K562 (cell line): ENCODE measurements at regions not wholly inside any gene's neighbourhood (a gene's known extent, or its start where the extent isn't known, plus 50 kb on each side); places are given as distances from the start of the nearest gene placed in this dataset.

Experiments
- ATAC-seq: fragments of 200-7000 bp; cut with Tn5 transposase; 3 replicates; pipeline ENCODE4 v1.9.1; 2020; ENCODE audit warnings: moderate library complexity
- BruUV-seq: library from RNA; stranded (reverse); fragments of 400-500 nt; replicated peaks from 2 replicates; lab custom pipeline; 2021; lab: Mats Ljungman, UMichigan
- CTCF ChIA-PET: fragments of 300-600 bp; formaldehyde crosslinking; extraction: SDS; loops from one replicate; lab custom pipeline; 2021; ENCODE audit warnings: low intra/inter-chr PET ratio; lab: Yijun Ruan, JAX
- POLR2A ChIA-PET: fragments of 300-600, 350-650 bp; sonication (Branson Sonifier 250); formaldehyde crosslinking; extraction: SDS; loops from one replicate; lab custom pipeline; 2021; ENCODE audit warnings: antibody characterized with exemption, inconsistent platforms; lab: Yijun Ruan, JAX
- DNase-seq, 4 experiments: peaks; one replicate each; pipeline versions ENCODE4 v3.0.0 to v3.0.0-alpha.2; 2011 to 2018; ENCODE audit warnings: low spot score in 3 of 4, mixed read lengths in 3 of 4; ENCODE audit errors: extremely low read depth in 1 of 4
- FAIRE-seq: peaks from 2 replicates; lab custom pipeline; 2011; peaks lifted over from hg19 to GRCh38; lab: Jason Lieb, UNC
- H2AFZ ChIP-seq: 2 replicates; pipeline ENCODE4 v1.6.0; 2011; ENCODE audit warnings: low read depth, low read length, control low read depth, inconsistent platforms
- H3K27ac ChIP-seq: fragments of 200-600 bp; 3 replicates; pipeline ENCODE4 v1.8.0; 2011; ENCODE audit warnings: low read depth, mild to moderate bottlenecking, control low read depth, inconsistent platforms, low read length, moderate library complexity, mixed read lengths; ENCODE audit errors: extremely low read depth
- H3K27me3 ChIP-seq, 2 experiments: fragments of 300-600 bp in 1 of 2; 2 replicates in 1 of 2; 3 replicates in 1 of 2; pipeline versions ENCODE4 v1.6.0 to v1.8.0; 2011; ENCODE audit warnings: inconsistent platforms in 2 of 2, low read length in 2 of 2, mild to moderate bottlenecking in 1 of 2, mixed read lengths in 1 of 2, moderate library complexity in 1 of 2; ENCODE audit not compliant: control insufficient read depth in 2 of 2, insufficient read depth in 2 of 2
- H3K36me3 ChIP-seq: fragments of 300-600 bp; 3 replicates; pipeline ENCODE4 v1.8.0; 2011; ENCODE audit warnings: mild to moderate bottlenecking, low read length, inconsistent platforms; ENCODE audit not compliant: control insufficient read depth, insufficient read depth
- H3K4me1 ChIP-seq, 2 experiments: fragments of 200-600 bp in 1 of 2; replicated peaks in 1 of 2; 2 replicates in 1 of 2; 3 replicates in 1 of 2; pipeline versions ENCODE4 v1.5.1 to v1.8.0; 2011; ENCODE audit warnings: inconsistent platforms in 2 of 2, low read length in 2 of 2, mild to moderate bottlenecking in 1 of 2, mixed read lengths in 1 of 2, moderate library complexity in 1 of 2; ENCODE audit not compliant: control insufficient read depth in 2 of 2, insufficient read depth in 2 of 2
- H3K4me2 ChIP-seq: 2 replicates; pipeline ENCODE4 v1.6.1; 2011; ENCODE audit warnings: low read length, control low read depth, inconsistent platforms, mixed read lengths; ENCODE audit not compliant: insufficient read depth
- H3K4me3 ChIP-seq: fragments of 200-600 bp; sonication (generic), shearing (Covaris generic); 2 replicates; pipeline ENCODE4 v1.5.1; 2016; ENCODE audit warnings: control low read depth, inconsistent platforms
- H3K79me2 ChIP-seq: fragments of 200-600 bp; 3 replicates; pipeline ENCODE4 v1.8.0; 2011; ENCODE audit warnings: low read length, inconsistent platforms; ENCODE audit not compliant: control insufficient read depth, insufficient read depth
- H3K9ac ChIP-seq, 2 experiments: 2 replicates each; pipeline versions ENCODE4 v1.6.0 to v1.6.1; 2011; ENCODE audit warnings: low read depth in 2 of 2, low read length in 2 of 2, control low read depth in 1 of 2, inconsistent platforms in 1 of 2, mild to moderate bottlenecking in 1 of 2, mixed read lengths in 1 of 2; ENCODE audit not compliant: insufficient read depth in 1 of 2
- H3K9me1 ChIP-seq: one replicate; pipeline ENCODE4 v1.6.0; 2011; ENCODE audit warnings: inconsistent platforms, mild to moderate bottlenecking, low read length, moderate library complexity; ENCODE audit not compliant: control insufficient read depth, insufficient read depth
- H3K9me3 ChIP-seq: replicated peaks from 2 replicates; pipeline ENCODE4 v1.5.1; 2011; ENCODE audit warnings: low read depth, low read length, inconsistent platforms; ENCODE audit not compliant: control insufficient read depth, insufficient read depth
- H4K20me1 ChIP-seq: replicated peaks from 2 replicates; pipeline ENCODE4 v1.6.1; 2011; ENCODE audit warnings: low read length, inconsistent platforms, mixed read lengths; ENCODE audit not compliant: control insufficient read depth, insufficient read depth
- GTF2A2 ChIP-seq: IDR thresholded peaks from 2 replicates; pipeline ENCODE4 v1.6.1; 2016; ENCODE audit warnings: mild to moderate bottlenecking, missing genetic modification characterization, missing compliant biosample characterization
- HCFC1 ChIP-seq: IDR thresholded peaks from 2 replicates; pipeline ENCODE4 v1.6.1; 2012; ENCODE audit warnings: low read depth, low read length, improper control_type of control experiment
- HEY1 ChIP-seq: fragments of 250-450 bp; sonication (Bioruptor Pico); IDR thresholded peaks from 2 replicates; pipeline ENCODE4 v1.5.0; 2020; ENCODE audit warnings: mild to moderate bottlenecking, moderate library complexity, borderline replicate concordance
- HMBOX1 ChIP-seq: sonication (generic); IDR thresholded peaks from 2 replicates; pipeline ENCODE4 v1.6.1; 2016
- MEF2D ChIP-seq: conservative IDR thresholded peaks from 2 replicates; pipeline ENCODE4 v1.6.1; 2016; ENCODE audit warnings: low read depth, missing genetic modification characterization, missing compliant biosample characterization
- NFYB ChIP-seq: IDR thresholded peaks from 2 replicates; pipeline ENCODE4 v1.6.1; 2011; ENCODE audit warnings: mild to moderate bottlenecking, moderate library complexity; ENCODE audit not compliant: insufficient read length; ENCODE audit errors: extremely low read depth
- PBX2 ChIP-seq, 2 experiments: IDR thresholded peaks in 1 of 2; conservative IDR thresholded peaks in 1 of 2; 2 replicates each; pipeline ENCODE4 v1.6.1; 2016; ENCODE audit warnings: low read depth in 2 of 2, mild to moderate bottlenecking in 1 of 2, missing compliant biosample characterization in 1 of 2, missing genetic modification characterization in 1 of 2, moderate library complexity in 1 of 2
- ZBTB2 ChIP-seq: fragments of 450-650 bp; IDR thresholded peaks from 2 replicates; pipeline ENCODE4 v1.6.1; 2016; ENCODE audit warnings: antibody characterized with exemption
- ZKSCAN3 ChIP-seq: fragments of 250-450 bp; sonication (Bioruptor Pico); IDR thresholded peaks from 2 replicates; pipeline ENCODE4 v1.4.0; 2020
- ZNF140 ChIP-seq: fragments of 250-450 bp; sonication (Bioruptor Pico); IDR thresholded peaks from 2 replicates; pipeline ENCODE4 v1.8.0; 2021; ENCODE audit warnings: moderate library complexity, mild to moderate bottlenecking, inconsistent platforms
- ZNF586 ChIP-seq: fragments of 450-650 bp; formaldehyde crosslinking; conservative IDR thresholded peaks from 2 replicates; pipeline ENCODE4 v1.4.0; 2020; ENCODE audit warnings: mild to moderate bottlenecking, moderate library complexity
- WGBS: fragments of 100-300 bp; shearing (Covaris generic); methylation state at CpG from one replicate; pipeline ENCODE4 v1.1.6; 2016; ENCODE audit warnings: low coverage, mixed read lengths; ENCODE audit not compliant: insufficient coverage; ENCODE audit errors: missing lambda C conversion rate; 5-methylcytosine and 5-hydroxymethylcytosine counted together
- in situ Hi-C: fragments of 300-500 bp; cut with MboI; formaldehyde crosslinking; loops from 4 replicates; pipeline ENCODE4 v1.15.0; 2018; ENCODE audit warnings: inconsistent platforms, mixed read lengths
- intact Hi-C: fragments of 100-400 bp; cut with micrococcal nuclease; formaldehyde crosslinking; loops from 2 replicates; pipeline ENCODE4 v1.14.2; 2022
- TF ChIP-seq, protein P1 (sequence below): IDR thresholded peaks from 2 replicates; pipeline ENCODE4 v1.6.1; 2011; ENCODE audit warnings: borderline replicate concordance, low read depth, mild to moderate bottlenecking, moderate library complexity, low read length; ENCODE audit not compliant: insufficient read depth, poor library complexity, severe bottlenecking

- no TSS peak for BruUV-seq
- Histone ChIP-seq H3K4me1 (no peaks in the 10 kb centered on the region), H3K4me3 (no peak overlapping the region), H3K27ac (no peak overlapping the region), H2AFZ (no peak overlapping the region), H3K27me3 (no peaks in the 10 kb centered on the region), H3K9me1 (no peaks in the 10 kb centered on the region), H4K20me1 (no peaks in the 10 kb centered on the region), H3K79me2 (no peaks in the 10 kb centered on the region), H3K4me2 (no peak overlapping the region), H3K36me3 (no peaks in the 10 kb centered on the region), H3K9me3 (no peaks in the 10 kb centered on the region; the same call in 1 of the 2 replicates), H3K9ac (no peak overlapping the region)
- DNase-seq, result no peak
- ChIA-PET POLR2A (no interaction called here), CTCF (no interaction called here)
- in situ Hi-C loops (no loop called here), intact Hi-C loops (no loop called here)
- no peak for ATAC-seq
- no peak for FAIRE-seq
- WGBS, result 0% methylated on average over 1 of the region's 1 CpG
- TF ChIP-seq PBX2 (CRISPR knock-in tag; IDR thresholded peaks at IDR 0.05; ENCODE audit: low read depth), result no peak
- TF ChIP-seq PBX2 (tag; conservative IDR thresholded peaks at IDR 0.05; ENCODE audit: low read depth), result no peak
- no peak for TF ChIP-seq HCFC1
- no peak for TF ChIP-seq ZNF586
- TF ChIP-seq ZBTB2, result no peak
- no peak for TF ChIP-seq HMBOX1
- TF ChIP-seq NFYB, result no peak
- TF ChIP-seq MEF2D (tag), result no peak
- TF ChIP-seq, protein P1, sequence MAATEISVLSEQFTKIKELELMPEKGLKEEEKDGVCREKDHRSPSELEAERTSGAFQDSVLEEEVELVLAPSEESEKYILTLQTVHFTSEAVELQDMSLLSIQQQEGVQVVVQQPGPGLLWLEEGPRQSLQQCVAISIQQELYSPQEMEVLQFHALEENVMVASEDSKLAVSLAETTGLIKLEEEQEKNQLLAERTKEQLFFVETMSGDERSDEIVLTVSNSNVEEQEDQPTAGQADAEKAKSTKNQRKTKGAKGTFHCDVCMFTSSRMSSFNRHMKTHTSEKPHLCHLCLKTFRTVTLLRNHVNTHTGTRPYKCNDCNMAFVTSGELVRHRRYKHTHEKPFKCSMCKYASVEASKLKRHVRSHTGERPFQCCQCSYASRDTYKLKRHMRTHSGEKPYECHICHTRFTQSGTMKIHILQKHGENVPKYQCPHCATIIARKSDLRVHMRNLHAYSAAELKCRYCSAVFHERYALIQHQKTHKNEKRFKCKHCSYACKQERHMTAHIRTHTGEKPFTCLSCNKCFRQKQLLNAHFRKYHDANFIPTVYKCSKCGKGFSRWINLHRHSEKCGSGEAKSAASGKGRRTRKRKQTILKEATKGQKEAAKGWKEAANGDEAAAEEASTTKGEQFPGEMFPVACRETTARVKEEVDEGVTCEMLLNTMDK, result no peak
- TF ChIP-seq HEY1 (CRISPR knock-in tag), result no peak
- TF ChIP-seq ZNF140, result no peak
- TF ChIP-seq GTF2A2 (tag), result no peak
- no peak for TF ChIP-seq ZKSCAN3 (CRISPR knock-in tag)
Observed at GRCh38 chr2:117519238-117519637, 295.3 kb upstream of the DDX18 start.
